Sigmoid colon (tissue), 6 donors: ENCODE measurements at regions not wholly inside any gene's neighbourhood (a gene's known extent, or its start where the extent isn't known, plus 50 kb on each side); places are given as distances from the start of the nearest gene placed in this dataset.

Source experiments
- DNase-seq: peaks from one replicate; pipeline ENCODE4 v3.0.0-alpha.2; 2019
- H3K27ac ChIP-seq, 4 donors: fragments of 200-600 bp; sonication (generic); one replicate each; pipeline ENCODE4 v1.5.1; 2016 to 2019; ENCODE audit warnings: mild to moderate bottlenecking in 1 of 4
- H3K27me3 ChIP-seq, 3 donors: fragments of 200-600 bp; sonication (generic); one replicate each; pipeline ENCODE4 v1.5.1; 2019; ENCODE audit warnings: mild to moderate bottlenecking in 1 of 3
- H3K36me3 ChIP-seq, 4 donors: fragments of 200-600 bp; sonication (generic); one replicate each; pipeline ENCODE4 v1.5.1; 2016 to 2019
- H3K4me1 ChIP-seq, 4 donors: fragments of 200-600 bp; sonication (generic); one replicate each; pipeline ENCODE4 v1.5.1; 2017 to 2019
- H3K4me3 ChIP-seq, 4 donors: fragments of 200-600 bp; sonication (generic); one replicate each; pipeline ENCODE4 v1.5.1; 2017 to 2019; ENCODE audit warnings: mild to moderate bottlenecking in 2 of 4, moderate library complexity in 1 of 4
- H3K9me3 ChIP-seq, 4 donors: fragments of 200-600 bp in 3 of 4; sonication (generic) in 3 of 4; one replicate each; pipeline versions ENCODE4 v1.5.1 to v1.6.1; 2013 to 2019
- EP300 ChIP-seq, 4 donors: sonication (generic); formaldehyde crosslinking; IDR thresholded peaks; one replicate each; pipeline ENCODE4 v1.6.1; 2017; ENCODE audit warnings: antibody characterized with exemption in 4 of 4
- POLR2A ChIP-seq, 2 donors: fragments of 450-650 bp; IDR thresholded peaks; one replicate each; pipeline ENCODE4 v1.6.1; 2016; ENCODE audit warnings: antibody characterized with exemption in 2 of 2, mild to moderate bottlenecking in 2 of 2, moderate library complexity in 2 of 2
- POLR2AphosphoS5 ChIP-seq, 4 donors: sonication (generic); formaldehyde crosslinking; IDR thresholded peaks; one replicate each; pipeline ENCODE4 v1.6.1; 2017; ENCODE audit warnings: antibody characterized with exemption in 4 of 4
- WGBS, 2 donors: extraction: QIAGEN DNeasy Blood & Tissue Kit; methylation state at CpG; one replicate each; pipeline ENCODE4 v1.1.7; 2013; 5-methylcytosine and 5-hydroxymethylcytosine counted together
- intact Hi-C: fragments of 100-400 bp; cut with DNase I; formaldehyde crosslinking; loops from one replicate; pipeline ENCODE4 v1.15.1; 2023
- TF ChIP-seq, protein P1 (sequence below), 4 experiments: fragments of 450-650 bp in 3 of 4; fragments of 200-600 bp in 1 of 4; IDR thresholded peaks; one replicate each; pipeline ENCODE4 v1.5.1; 2016 to 2019; ENCODE audit warnings: antibody characterized with exemption in 4 of 4, mild to moderate bottlenecking in 3 of 4, moderate library complexity in 2 of 4
- donor health status: healthy with polysubstance abuse.
- donor health status: healthy.

DNA sequence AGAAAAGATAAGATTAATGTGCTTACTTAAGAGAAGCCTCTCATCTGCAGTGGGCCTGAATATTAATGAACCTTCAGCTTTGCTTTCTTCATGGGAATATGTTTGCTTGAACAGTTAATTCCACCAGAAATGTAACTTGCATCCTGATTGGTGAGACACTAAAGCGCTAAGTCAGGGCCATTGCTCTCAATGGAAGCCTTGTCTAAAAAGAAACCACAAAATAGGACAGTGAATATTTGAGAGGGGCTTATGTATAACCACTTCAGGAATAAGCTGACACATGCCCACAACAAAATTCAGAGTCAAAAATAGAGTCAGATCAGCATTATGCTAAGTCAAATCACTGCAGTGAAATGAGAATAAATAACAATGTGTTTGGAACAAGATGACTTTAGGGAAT lies 1125.8 kb downstream of the STIM2 start:
- Histone ChIP-seq H3K4me1 (no peaks in the 10 kb centered on the region), H3K9me3 (no peaks in the 10 kb centered on the region), H3K4me3 (no peak overlapping the region), H3K27ac (no peak overlapping the region), H3K36me3 (no peaks in the 10 kb centered on the region), H3K27me3 (no peaks in the 10 kb centered on the region)
- WGBS, 2 donors = 83 to 86% methylated on average over 1 of the region's 1 CpG
- intact Hi-C loops = no loop called here
- TF ChIP-seq POLR2AphosphoS5 (IDR thresholded peaks at IDR 0.05) = no peak
- TF ChIP-seq, protein P1, sequence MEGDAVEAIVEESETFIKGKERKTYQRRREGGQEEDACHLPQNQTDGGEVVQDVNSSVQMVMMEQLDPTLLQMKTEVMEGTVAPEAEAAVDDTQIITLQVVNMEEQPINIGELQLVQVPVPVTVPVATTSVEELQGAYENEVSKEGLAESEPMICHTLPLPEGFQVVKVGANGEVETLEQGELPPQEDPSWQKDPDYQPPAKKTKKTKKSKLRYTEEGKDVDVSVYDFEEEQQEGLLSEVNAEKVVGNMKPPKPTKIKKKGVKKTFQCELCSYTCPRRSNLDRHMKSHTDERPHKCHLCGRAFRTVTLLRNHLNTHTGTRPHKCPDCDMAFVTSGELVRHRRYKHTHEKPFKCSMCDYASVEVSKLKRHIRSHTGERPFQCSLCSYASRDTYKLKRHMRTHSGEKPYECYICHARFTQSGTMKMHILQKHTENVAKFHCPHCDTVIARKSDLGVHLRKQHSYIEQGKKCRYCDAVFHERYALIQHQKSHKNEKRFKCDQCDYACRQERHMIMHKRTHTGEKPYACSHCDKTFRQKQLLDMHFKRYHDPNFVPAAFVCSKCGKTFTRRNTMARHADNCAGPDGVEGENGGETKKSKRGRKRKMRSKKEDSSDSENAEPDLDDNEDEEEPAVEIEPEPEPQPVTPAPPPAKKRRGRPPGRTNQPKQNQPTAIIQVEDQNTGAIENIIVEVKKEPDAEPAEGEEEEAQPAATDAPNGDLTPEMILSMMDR (IDR thresholded peaks at IDR 0.05) = no peak
- TF ChIP-seq POLR2A (IDR thresholded peaks at IDR 0.05) = no peak
- no peak for TF ChIP-seq EP300 (IDR thresholded peaks at IDR 0.05)
- DNase-seq = no peak

DNA sequence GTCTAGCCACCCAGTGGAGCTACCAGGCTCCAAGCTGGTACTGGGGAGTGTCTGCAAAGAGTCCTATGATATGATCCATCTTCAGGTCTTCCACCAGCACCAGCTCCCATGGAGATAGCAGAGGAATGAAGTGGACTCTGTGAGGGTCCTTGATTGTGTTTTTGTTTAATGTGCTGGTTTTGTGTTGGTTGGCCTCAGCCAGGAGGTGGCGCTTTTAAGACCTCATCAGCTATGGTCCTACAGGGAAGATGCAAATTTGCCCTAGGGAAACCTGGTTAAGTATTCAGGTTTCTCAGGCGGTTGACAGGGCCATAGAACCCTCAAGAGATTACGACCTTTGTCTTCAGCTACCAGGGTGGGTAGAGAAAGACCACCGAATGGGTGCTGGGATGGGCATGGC lies 1141.1 kb downstream of the STIM2 start:
- intact Hi-C loops = no loop called here
- WGBS, 2 donors = 85 to 90% methylated on average over 4 of the region's 4 CpGs

DNA sequence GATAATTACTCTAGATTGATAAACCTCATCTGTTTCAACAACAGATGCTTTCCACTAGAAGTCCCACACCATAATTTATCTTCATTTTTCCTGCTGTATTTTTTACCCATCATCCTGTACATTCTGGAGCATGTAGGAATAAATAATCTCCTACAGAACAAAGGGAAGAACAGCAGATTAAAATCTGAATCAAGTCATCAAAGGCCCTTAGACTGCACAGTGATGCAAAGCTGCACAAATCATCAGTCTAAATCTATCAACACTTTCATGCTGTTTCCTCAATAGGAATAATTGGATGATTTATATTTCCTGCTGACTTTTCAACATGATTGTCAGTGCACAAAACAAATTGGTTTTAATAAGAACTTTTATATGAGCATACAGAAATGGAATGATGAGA lies 1143.9 kb downstream of the STIM2 start:
- H3K4me1 ChIP-seq = no peaks in the 10 kb centered on the region
- DNase-seq = no peak
- intact Hi-C loops = no loop called here
- no peaks in the 10 kb centered on the region for H3K36me3 ChIP-seq
- no peak overlapping the region for H3K4me3 ChIP-seq
- H3K27ac ChIP-seq = no peak overlapping the region
- H3K9me3 ChIP-seq = no peaks in the 10 kb centered on the region
- no peaks in the 10 kb centered on the region for H3K27me3 ChIP-seq
- TF ChIP-seq, protein P1 (IDR thresholded peaks at IDR 0.05) = no peak
- TF ChIP-seq EP300 (IDR thresholded peaks at IDR 0.05) (no peak), POLR2AphosphoS5 (IDR thresholded peaks at IDR 0.05) (no peak), POLR2A (IDR thresholded peaks at IDR 0.05) (no peak)

More for the DNA sequence above, 1141.1 kb downstream of the STIM2 start:
- no peaks in the 10 kb centered on the region for H3K36me3 ChIP-seq
- no peak overlapping the region for H3K27ac ChIP-seq
- no peak overlapping the region for H3K4me3 ChIP-seq
- DNase-seq = no peak
- H3K27me3 ChIP-seq = no peaks in the 10 kb centered on the region
- H3K9me3 ChIP-seq = no peaks in the 10 kb centered on the region
- H3K4me1 ChIP-seq = no peaks in the 10 kb centered on the region
- TF ChIP-seq EP300 (IDR thresholded peaks at IDR 0.05) = no peak
- no peak for TF ChIP-seq POLR2A (IDR thresholded peaks at IDR 0.05)
- no peak for TF ChIP-seq POLR2AphosphoS5 (IDR thresholded peaks at IDR 0.05)
- TF ChIP-seq, protein P1 (IDR thresholded peaks at IDR 0.05) = no peak

DNA sequence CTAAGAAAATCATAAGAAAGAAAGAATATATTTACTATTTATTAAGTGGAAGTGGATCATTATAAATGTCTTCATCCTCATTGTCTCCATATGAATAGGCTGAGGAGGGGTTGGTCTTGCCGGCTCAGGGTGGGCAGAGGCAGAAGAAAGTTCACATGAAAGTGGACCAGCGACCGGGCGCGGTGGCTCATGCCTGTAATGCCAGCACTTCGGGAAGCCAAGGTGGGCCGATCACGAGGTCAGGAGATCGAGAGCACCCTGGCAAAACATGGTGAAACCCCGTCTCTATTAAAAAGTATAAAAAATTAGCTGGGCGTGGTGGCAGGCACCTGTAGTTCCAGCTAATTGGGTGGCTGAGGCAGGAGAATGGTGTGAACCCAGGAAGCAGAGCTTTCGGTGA lies 1145.4 kb downstream of the STIM2 start:
- Histone ChIP-seq H3K36me3 (no peaks in the 10 kb centered on the region), H3K27me3 (no peaks in the 10 kb centered on the region), H3K4me1 (no peaks in the 10 kb centered on the region), H3K27ac (no peak overlapping the region), H3K4me3 (no peak overlapping the region), H3K9me3 (no peaks in the 10 kb centered on the region)
- WGBS, 2 donors = 91 to 93% methylated on average over 12 of the region's 12 CpGs
- no peak for DNase-seq
- TF ChIP-seq, protein P1 (IDR thresholded peaks at IDR 0.05) = no peak
- intact Hi-C loops = no loop called here

DNA sequence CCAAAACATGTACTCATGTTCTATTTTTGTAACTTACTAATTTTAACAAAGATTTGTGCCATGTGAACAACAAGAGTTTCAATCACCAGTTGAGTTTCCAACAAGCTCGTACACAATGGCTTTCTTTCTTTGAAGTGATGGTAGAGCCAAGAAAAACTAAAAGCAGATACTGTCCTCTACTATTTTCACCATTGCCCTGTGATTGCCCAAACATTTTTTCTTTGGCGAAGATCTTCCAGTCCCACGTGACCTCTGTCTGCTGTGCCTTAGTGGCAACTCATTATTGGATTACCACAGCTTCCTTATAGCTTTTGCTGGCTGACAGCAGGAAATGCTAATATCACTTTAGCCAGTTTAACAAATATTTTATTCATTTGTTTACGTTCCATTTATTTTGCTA lies 1147.1 kb downstream of the STIM2 start:
- intact Hi-C loops = no loop called here
- Histone ChIP-seq H3K27me3 (no peaks in the 10 kb centered on the region), H3K4me3 (no peak overlapping the region), H3K36me3 (no peaks in the 10 kb centered on the region), H3K27ac (no peak overlapping the region), H3K4me1 (no peaks in the 10 kb centered on the region), H3K9me3 (no peaks in the 10 kb centered on the region)
- TF ChIP-seq EP300 (IDR thresholded peaks at IDR 0.05) = no peak
- TF ChIP-seq POLR2A (IDR thresholded peaks at IDR 0.05) = no peak
- TF ChIP-seq POLR2AphosphoS5 (IDR thresholded peaks at IDR 0.05) = no peak
- TF ChIP-seq, protein P1 (IDR thresholded peaks at IDR 0.05) = no peak
- DNase-seq = no peak
- 69 to 77% methylated on average over 4 of the region's 4 CpGs for WGBS, 2 donors
